NT2/D1 (cell line): ENCODE measurements at regions not wholly inside any gene's neighbourhood (a gene's known extent, or its start where the extent isn't known, plus 50 kb on each side); places are given as distances from the start of the nearest gene placed in this dataset.

ENCODE experiments used
- SUZ12 ChIP-seq: IDR thresholded peaks from 2 replicates; pipeline ENCODE4 v1.6.1; 2011; ENCODE audit not compliant: insufficient read length, insufficient read depth; ENCODE audit errors: extremely low read depth
- YY1 ChIP-seq: IDR thresholded peaks from 2 replicates; pipeline ENCODE4 v1.6.1; 2011; ENCODE audit not compliant: insufficient read length, insufficient read depth
- ZNF274 ChIP-seq: IDR thresholded peaks from 2 replicates; pipeline ENCODE4 v1.6.1; 2011; ENCODE audit warnings: mild to moderate bottlenecking, low read depth, low read length

- TF ChIP-seq ZNF274 (no peak), YY1 (no peak), SUZ12 (no peak)
Measured at GRCh38 chrX:138914767-138915166, 203.2 kb upstream of the FGF13 start.
